ENCODE measurements at regions not wholly inside any gene's neighbourhood (a gene's known extent, or its start where the extent isn't known, plus 50 kb on each side); places are given as distances from the start of the nearest gene placed in this dataset.
A peak's percentile ranks its signal among the peaks of the same experiment; 100 is the strongest.

DNA sequence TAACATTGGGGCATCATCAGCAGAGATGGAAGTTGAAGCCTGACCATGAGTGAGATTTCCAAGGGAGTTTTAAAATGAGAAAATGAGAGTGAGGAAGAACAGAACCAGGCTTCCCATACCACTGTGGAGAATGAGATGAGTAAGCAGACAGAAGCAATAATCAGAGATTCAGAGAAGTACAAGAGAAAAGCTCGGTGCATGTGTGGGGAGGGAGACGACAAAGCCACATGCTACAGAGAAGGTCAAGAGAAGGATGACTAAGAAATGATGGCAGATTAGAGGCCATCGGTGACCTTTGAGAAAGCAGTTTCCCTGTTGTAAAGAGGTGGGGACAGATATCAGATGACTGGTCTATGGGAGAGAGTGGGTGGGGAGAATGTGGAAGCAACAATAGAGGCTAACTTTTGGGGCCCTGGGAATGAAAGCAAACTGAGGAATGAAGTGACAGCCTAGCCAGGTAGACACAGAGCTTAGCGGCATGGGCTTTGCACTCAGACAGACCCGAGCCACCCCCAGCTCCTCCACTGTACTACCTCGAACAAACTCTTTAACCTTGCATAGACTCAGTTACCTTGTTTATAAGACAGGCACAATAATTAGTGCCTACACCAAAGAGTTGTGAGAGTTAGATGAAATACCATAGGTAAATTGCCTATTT is 207.7 kb downstream of the PIK3R1 start:
- DNase-seq (ENCODE audit: extremely low read depth in 1 of 11, low read depth in 9 of 11, low spot score in 4 of 11): no peak

DNA sequence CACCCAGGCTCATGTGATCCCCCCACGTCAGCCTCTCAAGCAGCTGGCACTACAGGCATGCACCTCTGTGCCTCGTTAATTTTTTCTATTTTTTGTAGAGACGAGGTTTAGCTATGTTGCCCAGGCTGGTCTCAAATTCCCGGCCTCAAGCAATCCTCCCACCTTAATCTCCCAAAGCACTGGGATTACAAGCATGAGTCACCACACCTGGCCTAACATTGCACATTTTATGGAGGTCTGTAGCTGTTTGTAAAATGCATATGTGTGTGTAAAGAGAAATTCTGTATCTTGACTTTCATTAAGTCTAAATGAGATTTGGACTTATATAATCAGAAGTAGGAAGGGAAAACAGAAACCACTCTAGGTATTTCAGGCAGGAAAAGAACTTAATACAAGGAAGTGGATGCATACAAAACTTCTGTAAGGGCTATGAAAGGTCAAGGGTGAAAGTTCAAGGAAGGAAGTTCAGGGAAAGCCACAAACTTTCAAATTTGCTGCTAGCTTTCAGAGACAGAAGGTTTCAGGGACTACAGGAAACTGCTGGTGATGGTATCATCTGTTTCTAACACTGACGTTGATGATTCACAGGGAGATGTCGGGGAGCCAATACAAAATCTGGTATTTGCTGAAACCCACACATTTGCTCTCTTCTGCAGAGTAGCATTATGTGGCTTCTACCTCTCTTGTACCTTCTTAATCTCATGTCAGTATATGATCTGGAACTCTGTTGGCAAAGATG is 209.4 kb downstream of the PIK3R1 start:
- no peak for DNase-seq (ENCODE audit: extremely low read depth in 1 of 11, low read depth in 9 of 11, low spot score in 4 of 11)

DNA sequence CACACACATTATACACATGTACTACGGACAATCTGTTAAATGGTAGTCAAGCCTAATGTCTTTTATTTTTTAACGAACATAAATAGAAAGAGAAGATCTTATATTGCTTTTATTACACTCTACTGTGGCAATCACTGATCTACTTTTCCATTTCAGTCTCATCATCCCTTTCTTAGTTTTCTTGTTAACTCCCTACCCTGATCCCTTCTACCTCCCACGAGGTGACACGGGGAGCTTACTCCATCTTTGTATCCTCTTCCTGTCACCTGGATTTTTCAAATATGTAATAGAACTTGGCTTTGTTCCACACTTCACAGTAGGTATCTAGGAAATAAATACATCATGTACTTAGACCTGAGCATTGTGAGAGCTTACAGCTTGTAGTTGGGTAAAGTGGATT is 211.0 kb downstream of the PIK3R1 start:
- no peak for DNase-seq (ENCODE audit: extremely low read depth in 1 of 11, low read depth in 9 of 11, low spot score in 4 of 11)

DNA sequence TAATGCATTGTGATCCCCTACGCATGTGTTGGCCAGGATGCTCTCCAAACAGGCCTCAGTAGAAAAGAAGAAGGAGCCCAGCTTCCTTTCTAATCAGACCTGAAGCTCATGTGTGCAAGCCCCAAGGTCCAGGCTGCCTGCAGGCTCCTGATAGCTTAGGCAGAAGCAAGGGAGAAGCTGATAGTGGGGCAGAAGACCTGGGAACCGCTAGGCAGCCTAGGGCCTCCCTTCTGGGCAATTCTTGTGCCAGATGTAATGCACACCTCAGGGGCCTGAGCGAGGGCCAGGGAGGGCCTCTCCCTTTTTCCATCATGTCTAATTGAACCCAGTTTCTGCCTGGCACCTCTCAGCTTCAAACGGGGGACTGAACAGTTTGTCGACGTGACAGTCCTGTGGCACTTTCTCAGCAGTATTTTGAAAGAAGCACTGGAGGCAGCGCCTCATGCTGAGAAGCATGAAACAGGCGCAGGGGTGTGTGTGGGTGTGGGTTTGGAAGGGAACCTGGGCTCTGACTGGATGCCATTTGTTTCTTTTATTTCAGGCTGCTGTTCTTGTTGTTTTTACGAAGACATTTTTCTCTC is 212.8 kb downstream of the PIK3R1 start:
- DNase-seq (ENCODE audit: extremely low read depth in 1 of 11, low read depth in 9 of 11, low spot score in 4 of 11): no peak

DNA sequence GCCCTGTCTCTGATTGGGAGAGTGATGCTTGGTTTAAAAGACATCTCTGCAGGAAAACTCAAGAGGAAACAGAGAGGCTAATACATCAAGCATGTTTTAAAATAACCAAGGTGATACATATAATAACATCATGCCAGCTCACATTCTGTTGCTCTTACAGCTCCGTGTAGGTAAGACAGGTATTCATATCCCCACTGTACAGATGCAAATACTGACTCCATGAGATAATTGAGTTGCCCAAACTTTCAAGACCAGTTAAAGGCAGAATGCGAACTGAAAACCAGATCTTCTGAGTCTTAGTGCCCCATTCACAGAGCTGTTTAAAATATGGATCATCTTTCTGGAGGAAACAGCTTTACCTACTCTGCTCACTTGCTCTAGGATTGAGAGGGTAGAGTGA is 214.0 kb downstream of the PIK3R1 start:
- no peak for DNase-seq (ENCODE audit: extremely low read depth in 1 of 11, low read depth in 9 of 11, low spot score in 4 of 11)

DNA sequence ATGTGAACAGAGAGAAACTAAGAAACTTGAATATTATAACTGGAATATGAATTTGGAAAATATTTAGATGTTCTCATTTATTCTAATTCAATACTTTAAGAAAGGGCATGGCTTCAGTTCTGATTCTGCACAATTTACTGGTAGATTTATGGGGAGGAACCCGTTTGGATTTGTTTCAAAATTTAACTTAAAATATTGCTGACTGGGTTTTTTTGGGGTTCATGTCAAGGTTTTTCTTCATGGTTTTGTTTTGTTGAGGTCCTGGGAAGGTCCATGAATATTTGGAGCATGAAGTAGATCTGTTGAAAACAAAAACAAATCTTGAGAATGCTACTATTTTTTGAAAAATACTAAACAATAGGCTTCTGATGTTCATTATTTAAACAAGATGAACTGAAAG is 214.7 kb downstream of the PIK3R1 start:
- DNase-seq (ENCODE audit: extremely low read depth in 1 of 11, low read depth in 9 of 11, low spot score in 4 of 11): no peak

DNA sequence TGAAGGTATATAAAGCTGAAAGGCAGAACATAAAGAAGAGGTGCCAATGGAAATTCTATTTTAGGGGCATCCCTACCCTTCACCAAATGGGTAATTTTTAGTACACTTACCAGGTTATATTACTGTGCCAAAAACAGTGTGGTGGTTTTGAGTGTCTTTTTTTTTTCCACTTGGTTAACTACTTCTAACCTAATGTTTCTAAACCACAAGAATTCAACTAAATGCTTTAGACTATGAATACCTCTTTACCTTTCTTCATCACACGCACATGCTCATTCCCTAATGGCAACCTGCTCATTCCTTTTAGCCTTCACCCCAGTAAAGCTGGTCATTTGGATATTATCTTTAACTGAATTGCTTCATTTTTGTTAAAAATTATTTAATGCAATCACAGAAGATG is 215.6 kb downstream of the PIK3R1 start:
- no peak for DNase-seq (ENCODE audit: extremely low read depth in 1 of 11, low read depth in 9 of 11, low spot score in 4 of 11)

DNA sequence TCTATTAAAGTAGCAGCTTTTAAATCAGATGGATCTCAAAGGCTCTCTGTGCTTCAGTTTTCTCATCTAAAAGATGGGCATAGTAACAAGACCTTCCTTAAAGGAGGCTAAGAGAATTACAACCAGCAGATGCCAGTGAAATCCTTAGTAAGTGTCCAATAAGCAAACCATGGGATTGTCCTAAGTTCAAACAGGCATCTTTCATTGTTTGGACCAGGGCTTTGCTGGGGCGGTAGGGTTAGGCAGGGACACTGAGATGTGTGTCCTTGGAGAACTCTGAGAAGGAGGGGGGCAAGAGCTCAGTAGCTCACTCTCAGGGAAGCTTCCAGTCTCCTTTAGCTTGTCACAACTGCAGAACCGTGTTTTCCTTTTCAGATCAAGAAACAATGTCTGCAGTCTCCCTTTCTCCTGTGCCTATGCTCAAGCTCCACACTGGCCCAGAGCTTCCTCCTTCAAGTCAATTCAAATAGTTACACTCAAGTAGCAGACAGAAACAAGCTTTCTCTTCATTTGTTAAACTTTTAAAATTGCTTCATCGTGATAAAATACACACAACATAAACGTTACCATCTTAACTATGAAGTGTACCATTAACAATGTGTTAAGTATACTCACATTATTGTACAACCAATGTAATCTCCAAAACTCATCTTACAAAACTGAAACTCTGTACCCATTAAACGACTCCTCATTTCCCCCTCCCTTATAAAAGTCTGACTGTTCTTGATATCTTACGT is 216.2 kb downstream of the PIK3R1 start:
- no peak for DNase-seq (ENCODE audit: extremely low read depth in 1 of 11, low read depth in 9 of 11, low spot score in 4 of 11)

DNA sequence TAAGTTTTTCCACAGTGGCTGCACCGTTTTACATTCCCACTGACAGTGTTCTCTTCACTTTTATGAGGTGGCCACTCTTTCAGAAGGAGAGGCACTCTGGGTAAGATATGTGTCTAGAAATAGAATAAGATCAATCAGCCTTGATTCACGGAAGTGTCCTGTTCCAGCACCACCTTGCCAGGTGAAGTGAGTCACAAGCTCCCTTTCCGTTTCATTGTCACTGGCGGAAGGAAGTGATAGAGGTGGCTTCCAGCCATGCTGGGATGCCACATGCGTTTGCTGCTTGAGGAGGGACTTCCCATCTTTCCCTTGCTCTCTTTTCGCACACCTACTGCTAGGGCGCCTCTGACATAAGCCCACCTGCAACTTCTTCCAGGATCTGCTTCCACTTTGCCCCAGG is 217.1 kb downstream of the PIK3R1 start:
- DNase-seq (ENCODE audit: extremely low read depth in 1 of 11, low read depth in 9 of 11, low spot score in 4 of 11): no peak

DNA sequence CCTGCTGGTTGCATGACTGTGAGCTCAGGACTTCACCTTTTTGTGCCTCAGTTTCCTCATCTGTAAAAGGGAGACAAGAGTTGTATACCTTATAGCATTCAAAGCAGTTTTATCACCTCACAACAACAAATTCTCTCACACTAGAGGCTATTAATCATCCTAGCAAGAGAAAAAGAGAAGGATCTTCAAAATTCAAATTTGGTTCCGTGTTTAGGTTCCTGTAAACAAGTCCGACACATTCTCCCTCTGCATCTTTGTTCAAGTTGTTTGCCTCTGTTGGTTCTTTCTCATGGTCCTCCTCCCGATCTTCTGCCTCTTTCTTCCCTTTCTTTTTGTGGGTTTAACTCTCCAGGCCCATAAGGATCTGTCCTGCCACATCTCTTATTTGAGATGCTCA is 218.0 kb downstream of the PIK3R1 start:
- DNase-seq (ENCODE audit: extremely low read depth in 1 of 11, low read depth in 9 of 11, low spot score in 4 of 11): no peak

DNA sequence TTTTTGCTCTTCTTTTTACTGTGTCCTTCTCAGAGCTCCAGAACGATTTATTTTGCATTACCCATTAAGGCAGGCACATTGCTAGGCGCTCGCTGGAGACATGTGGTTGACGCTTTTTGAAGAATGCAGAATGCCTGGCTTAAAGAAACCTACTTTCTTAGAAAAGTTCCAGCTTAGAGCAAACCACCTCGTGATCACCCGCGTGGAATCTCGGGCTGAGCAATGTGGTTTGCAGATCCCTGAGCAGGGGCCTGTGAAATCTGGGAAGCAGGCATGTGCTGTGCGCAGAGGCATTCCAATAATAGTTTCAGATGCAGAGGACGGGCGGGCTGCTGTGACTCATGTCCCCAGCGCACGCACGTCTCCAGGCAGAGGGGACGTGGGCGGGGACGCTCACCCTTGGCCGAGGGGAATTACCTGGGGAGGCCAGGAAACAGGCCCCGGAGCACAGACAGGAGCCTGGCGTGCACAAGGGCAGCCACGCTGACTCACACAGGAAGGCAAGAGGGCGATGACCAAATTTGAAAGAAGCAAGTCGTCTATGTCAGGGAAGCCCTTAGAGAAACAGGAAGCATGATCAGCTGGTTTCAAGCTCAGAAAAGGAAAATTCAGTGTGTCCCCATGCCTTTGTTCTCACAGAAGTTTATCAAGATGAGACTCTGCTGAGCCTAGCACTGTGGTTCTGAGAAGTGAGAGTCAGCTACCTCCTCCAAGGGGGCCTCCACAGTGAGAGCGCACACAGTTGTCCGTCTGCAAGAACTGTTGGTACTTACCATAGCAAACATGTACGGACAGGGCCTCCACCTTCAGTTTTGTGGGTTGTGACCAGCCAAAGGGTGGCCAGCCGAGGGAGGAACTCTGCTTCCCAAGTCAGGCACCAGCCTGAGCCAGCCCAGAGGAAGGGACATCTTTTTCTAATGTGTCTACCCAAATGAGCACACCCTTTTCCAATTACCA is 218.6 kb downstream of the PIK3R1 start:
- peak in 1 of 11 donors; percentile 33 for DNase-seq (ENCODE audit: extremely low read depth in 1 of 11, low read depth in 9 of 11, low spot score in 4 of 11)

DNA sequence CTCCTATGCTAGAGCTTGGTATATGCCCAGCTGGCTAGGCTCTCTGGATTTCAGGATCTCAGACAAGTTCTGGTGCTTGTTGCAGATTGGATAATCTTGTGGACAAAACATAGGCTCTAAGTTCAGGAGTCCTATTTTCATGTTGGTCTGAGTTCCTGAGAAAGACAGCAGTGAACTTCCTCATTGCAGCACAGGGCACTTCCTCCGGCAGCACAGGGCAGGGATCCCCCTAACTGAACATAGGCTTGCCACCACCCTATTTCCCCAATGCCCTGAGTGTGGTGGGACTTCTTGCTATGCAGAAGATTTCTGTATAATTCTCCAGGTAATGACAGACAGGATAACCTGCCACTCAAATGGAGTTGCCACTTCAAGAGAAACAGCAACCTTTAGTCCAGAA is 220.1 kb downstream of the PIK3R1 start:
- DNase-seq (ENCODE audit: extremely low read depth in 1 of 11, low read depth in 9 of 11, low spot score in 4 of 11): no peak

DNA sequence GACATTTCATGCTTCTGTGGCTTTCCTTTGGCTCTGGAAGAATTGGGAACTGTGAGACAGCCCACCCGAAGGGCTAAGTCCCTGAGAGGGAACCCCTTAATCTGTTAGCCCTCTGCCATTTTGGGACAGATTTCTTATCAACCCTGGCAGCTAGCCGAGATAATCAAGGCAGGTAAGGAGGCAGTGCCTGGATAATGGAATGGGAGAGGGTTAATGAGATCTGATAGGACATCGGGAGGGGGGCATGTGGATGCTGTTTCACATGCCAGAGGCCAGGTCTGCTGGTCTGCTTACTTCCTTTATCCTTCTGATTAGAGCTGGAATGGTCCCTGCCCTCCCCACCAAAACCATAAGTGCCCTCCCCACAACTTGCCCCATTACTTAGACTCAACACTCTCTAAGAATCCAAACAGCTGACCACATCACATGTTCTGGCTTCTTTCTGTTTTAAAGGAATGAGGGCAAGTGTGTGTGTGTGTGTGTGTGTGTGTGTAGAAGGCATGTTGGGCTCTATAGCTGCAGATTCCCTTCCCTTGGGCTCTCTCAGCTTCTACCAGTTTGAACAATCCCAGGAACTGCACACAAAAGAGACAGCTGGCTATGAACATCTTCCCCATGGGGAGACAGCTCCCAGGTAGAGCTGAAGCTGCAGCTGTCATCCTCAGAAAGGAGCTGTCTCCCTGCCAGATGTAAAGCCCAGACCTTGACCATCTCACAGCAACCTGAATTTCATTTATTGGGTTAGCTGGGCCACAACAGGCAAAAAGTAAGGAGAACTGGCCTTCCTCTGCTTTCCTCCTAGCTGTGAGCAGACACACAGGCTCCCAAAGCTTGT is 221.3 kb downstream of the PIK3R1 start:
- no peak for DNase-seq (ENCODE audit: extremely low read depth in 1 of 11, low read depth in 9 of 11, low spot score in 4 of 11)

DNA sequence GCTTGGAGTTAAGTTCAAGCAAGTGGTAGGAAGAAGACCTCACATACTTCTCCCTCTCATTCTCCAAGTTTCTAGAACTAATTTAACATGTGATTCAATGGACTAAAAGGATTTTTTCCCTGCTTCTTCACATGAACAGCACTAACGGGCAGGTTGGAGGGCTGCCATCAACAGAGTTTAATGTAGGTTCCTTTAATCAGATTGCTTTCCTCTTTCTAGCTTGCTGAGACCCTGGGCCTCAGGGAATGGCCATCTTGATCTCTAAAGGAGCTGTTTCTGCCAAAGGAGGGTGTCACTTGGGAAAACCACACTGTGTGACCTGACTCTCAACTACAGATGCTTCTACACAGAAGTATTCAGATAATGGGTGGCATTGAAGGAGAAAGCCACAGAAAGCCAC is 223.3 kb downstream of the PIK3R1 start:
- no peak for DNase-seq (ENCODE audit: extremely low read depth in 1 of 11, low read depth in 9 of 11, low spot score in 4 of 11)

DNA sequence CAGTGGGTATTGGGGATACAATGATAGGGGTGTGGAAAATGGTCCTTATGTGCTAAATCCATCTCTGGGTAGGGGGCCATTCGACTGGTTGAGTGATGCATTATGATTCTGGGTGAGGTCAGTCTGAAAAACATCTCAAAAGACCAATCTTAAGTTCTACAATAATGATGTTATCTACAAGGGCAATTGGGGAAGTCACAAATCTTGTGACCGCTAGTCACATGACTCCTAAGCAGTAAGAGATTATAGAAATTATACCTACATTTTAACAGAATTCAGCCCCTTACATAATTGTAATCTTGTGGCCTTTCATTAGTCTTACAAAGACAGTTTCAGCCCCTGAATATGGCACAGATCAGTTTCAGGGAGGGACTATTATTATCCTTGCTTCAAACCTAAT is 224.7 kb downstream of the PIK3R1 start:
- DNase-seq (ENCODE audit: extremely low read depth in 1 of 11, low read depth in 9 of 11, low spot score in 4 of 11): no peak

DNA sequence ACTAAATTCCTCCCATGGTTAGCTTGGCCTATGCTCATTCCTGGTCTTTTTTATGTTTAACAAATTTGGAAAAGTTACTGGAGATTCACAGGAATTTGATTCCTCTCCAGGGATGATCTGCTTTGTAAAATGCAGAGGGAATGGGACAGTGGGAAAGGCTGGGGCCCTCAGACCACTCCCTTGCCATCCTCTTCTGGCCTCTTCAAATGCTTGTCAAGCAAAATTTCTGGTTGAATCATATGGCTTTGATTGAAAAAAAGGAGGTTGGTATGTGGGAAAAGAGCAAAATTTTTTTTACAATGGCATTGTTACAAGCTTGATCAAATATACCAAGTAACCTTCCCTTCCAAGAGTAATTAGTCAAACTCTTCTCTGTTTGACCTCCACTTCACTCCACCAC is 225.1 kb downstream of the PIK3R1 start:
- DNase-seq (ENCODE audit: extremely low read depth in 1 of 11, low read depth in 9 of 11, low spot score in 4 of 11): no peak

DNA sequence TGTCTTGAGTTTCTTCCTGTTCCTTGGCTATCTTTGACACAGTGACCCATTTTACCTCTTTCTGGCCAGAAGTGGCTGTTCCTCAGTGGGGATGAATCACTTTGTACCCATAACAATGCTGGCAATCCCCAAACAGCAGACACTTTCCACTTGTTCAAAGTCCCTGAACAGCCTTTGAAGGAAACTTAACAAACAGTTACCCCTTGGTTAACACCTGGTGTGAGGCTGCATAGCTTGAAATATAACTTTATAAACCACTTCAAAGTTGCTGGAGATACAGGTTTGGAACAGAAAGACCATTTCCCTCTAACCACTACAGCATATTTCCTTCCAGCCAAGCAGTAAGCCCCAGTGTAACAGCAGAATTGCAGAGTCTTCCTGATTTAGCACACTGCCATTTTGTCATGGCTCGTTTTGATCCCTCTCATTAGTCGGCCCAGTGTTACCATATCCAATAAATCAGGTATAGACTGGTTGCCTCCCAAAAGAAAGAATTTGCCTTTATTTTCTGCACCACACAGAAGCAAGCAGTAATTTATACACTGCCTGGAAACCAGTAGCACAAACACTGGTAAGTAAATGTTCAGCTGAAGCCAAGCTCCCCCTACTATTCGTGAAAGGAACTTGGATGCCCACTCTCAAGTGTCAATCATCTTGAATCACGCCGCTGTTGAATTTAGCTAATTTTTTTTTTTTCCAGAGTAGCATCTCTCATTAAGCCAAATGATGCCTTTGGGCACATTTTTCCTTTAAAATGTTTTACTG is 225.9 kb downstream of the PIK3R1 start:
- no peak for DNase-seq (ENCODE audit: extremely low read depth in 1 of 11, low read depth in 9 of 11, low spot score in 4 of 11)

All from renal cortex interstitium (tissue), 11 donors.